ENCODE measurements at regions not wholly inside any gene's neighbourhood (a gene's known extent, or its start where the extent isn't known, plus 50 kb on each side); places are given as distances from the start of the nearest gene placed in this dataset.
A peak's percentile ranks its signal among the peaks of the same experiment; 100 is the strongest.
"Not testable (repeated sequence)": the region's sequence is repeated elsewhere in the genome, so short reads cannot be mapped to it uniquely, and the experiment has no call there.

DNA sequence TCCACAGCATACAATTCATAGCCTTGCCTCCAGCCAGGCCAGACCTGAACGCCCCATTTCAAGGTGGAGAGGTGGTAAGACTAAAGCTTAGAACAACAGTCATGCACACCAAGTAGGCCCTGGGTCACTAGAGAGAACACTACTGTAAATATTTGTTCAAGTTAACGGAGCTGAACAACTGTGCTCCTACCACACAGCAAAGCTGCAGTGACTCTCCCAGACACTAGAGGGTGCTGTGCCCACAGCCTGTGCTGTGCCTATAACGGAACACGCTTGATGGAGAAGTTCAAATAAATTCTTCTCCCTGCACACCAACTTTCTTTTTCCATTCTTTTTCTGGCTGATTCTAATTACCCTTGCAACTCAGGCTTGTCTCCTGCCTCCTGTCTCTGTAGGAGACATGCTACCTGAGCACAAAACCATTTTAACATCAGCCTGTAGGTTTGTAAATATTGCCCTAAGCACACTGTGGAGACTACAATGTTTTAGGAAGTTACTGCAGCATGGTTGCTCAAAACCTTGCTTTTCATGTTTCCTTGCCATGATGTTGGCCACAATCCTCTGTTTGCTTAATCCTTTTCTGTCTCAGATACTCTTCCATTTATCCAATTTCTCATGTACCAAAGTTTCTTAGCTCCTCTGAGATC is 103.1 kb upstream of the TERB2 start:
- peak; percentile 89 for ATAC-seq (ENCODE audit: low read depth)
- H3K4me1 Mint-ChIP-seq; H3K4me3 ChIP-seq (ENCODE audit: control extremely low read depth in 1 of 5, extremely low read depth in 1 of 5, insufficient read depth in 1 of 5, low read depth in 2 of 5, low read length in 4 of 5); H3K4me3 Mint-ChIP-seq; H3K9ac ChIP-seq (ENCODE audit: low read length); H3K27me3 ChIP-seq (replicated peaks in 1 of 4; ENCODE audit: control extremely low read depth in 1 of 4, control insufficient read depth in 3 of 4, insufficient read depth in 4 of 4, low read length in 3 of 4); H4K20me1 ChIP-seq (ENCODE audit: control insufficient read depth, insufficient read depth, low read length, poor library complexity, severe bottlenecking); H3K27ac ChIP-seq (ENCODE audit: low read length in 2 of 2); H3K27ac Mint-ChIP-seq; H3K27me3 Mint-ChIP-seq; H3K36me3 ChIP-seq (replicated peaks in 1 of 2; ENCODE audit: control extremely low read depth in 1 of 2, control insufficient read depth in 1 of 2, extremely low read depth in 1 of 2, insufficient read depth in 2 of 2, low read length in 1 of 2); H3K4me2 ChIP-seq (replicated peaks; ENCODE audit: low read depth, low read length, poor library complexity, severe bottlenecking); POLR2A ChIA-PET; H3K9me3 Mint-ChIP-seq (ENCODE audit: insufficient read depth); H3K9me3 ChIP-seq (ENCODE audit: control extremely low read depth in 1 of 3, control insufficient read depth in 2 of 3, insufficient read depth in 1 of 3, low read length in 2 of 3); H3K4me1 ChIP-seq (ENCODE audit: control insufficient read depth in 2 of 2, insufficient read depth in 2 of 2, low read length in 2 of 2); H3K79me2 ChIP-seq (ENCODE audit: control insufficient read depth, insufficient read depth, low read length): not testable (repeated sequence)
- TF ChIP-seq, protein P1, sequence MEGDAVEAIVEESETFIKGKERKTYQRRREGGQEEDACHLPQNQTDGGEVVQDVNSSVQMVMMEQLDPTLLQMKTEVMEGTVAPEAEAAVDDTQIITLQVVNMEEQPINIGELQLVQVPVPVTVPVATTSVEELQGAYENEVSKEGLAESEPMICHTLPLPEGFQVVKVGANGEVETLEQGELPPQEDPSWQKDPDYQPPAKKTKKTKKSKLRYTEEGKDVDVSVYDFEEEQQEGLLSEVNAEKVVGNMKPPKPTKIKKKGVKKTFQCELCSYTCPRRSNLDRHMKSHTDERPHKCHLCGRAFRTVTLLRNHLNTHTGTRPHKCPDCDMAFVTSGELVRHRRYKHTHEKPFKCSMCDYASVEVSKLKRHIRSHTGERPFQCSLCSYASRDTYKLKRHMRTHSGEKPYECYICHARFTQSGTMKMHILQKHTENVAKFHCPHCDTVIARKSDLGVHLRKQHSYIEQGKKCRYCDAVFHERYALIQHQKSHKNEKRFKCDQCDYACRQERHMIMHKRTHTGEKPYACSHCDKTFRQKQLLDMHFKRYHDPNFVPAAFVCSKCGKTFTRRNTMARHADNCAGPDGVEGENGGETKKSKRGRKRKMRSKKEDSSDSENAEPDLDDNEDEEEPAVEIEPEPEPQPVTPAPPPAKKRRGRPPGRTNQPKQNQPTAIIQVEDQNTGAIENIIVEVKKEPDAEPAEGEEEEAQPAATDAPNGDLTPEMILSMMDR (IDR thresholded peaks at IDR 0.05): peak; percentile 80
- peak overlapping the region; percentile 48 for H2AFZ ChIP-seq (ENCODE audit: insufficient read depth, low read depth, low read length, poor library complexity, severe bottlenecking)
- intact Hi-C loops (cut with micrococcal nuclease): loop anchor here (5.0 kb wide), 1 partner anchor 264 kb away; no protein-coding TSS in a partner anchor
- CTCF ChIA-PET: interaction anchor here (0.9 to 2.7 kb wide), 12 partner anchors 9 to 282 kb away, joined by 3 to 31 read pairs (median 4); partner anchors contain the start of genes DUOX2 and DUOXA2
- peak; percentile 74 for DNase-seq
- WGBS (ENCODE audit: insufficient coverage): 75% methylated on average over 2 of the region's 4 CpGs

DNA sequence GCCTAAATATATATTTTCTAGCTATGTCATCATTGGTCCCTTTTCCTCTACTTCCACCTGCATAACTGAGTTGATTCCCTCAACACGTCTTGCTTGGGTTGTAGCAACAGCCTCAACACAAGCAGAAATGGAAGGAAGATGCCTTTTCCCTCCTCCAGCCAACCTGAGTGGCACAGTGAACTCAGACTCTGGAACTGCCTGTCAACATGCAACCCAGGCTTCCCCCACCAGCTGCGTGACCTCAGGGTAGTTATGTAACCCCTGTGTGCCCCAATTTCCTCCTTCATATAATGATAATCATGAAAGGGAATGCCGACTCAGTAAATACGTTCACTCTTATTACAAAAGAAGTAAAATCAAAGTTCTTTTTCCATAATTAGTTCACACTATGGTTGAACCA is 101.8 kb upstream of the TERB2 start:
- H3K27ac Mint-ChIP-seq; H3K27ac ChIP-seq (ENCODE audit: low read length in 2 of 2); H3K79me2 ChIP-seq (ENCODE audit: control insufficient read depth, insufficient read depth, low read length); DNase-seq; H4K20me1 ChIP-seq (ENCODE audit: control insufficient read depth, insufficient read depth, low read length, poor library complexity, severe bottlenecking); POLR2A ChIA-PET; H3K9ac ChIP-seq (ENCODE audit: low read length); H2AFZ ChIP-seq (ENCODE audit: insufficient read depth, low read depth, low read length, poor library complexity, severe bottlenecking); H3K27me3 Mint-ChIP-seq; H3K27me3 ChIP-seq (replicated peaks in 1 of 4; ENCODE audit: control extremely low read depth in 1 of 4, control insufficient read depth in 3 of 4, insufficient read depth in 4 of 4, low read length in 3 of 4); H3K4me3 ChIP-seq (ENCODE audit: control extremely low read depth in 1 of 5, extremely low read depth in 1 of 5, insufficient read depth in 1 of 5, low read depth in 2 of 5, low read length in 4 of 5); H3K9me3 ChIP-seq (ENCODE audit: control extremely low read depth in 1 of 3, control insufficient read depth in 2 of 3, insufficient read depth in 1 of 3, low read length in 2 of 3); H3K36me3 ChIP-seq (replicated peaks in 1 of 2; ENCODE audit: control extremely low read depth in 1 of 2, control insufficient read depth in 1 of 2, extremely low read depth in 1 of 2, insufficient read depth in 2 of 2, low read length in 1 of 2); ATAC-seq (ENCODE audit: low read depth); H3K4me1 Mint-ChIP-seq; H3K4me1 ChIP-seq (ENCODE audit: control insufficient read depth in 2 of 2, insufficient read depth in 2 of 2, low read length in 2 of 2); H3K9me3 Mint-ChIP-seq (ENCODE audit: insufficient read depth); H3K4me3 Mint-ChIP-seq; H3K4me2 ChIP-seq (replicated peaks; ENCODE audit: low read depth, low read length, poor library complexity, severe bottlenecking): not testable (repeated sequence)
- CTCF ChIA-PET: interaction anchor here (1.4 kb wide), 1 partner anchor 277 kb away, joined by 5 read pairs; no protein-coding TSS in a partner anchor
- intact Hi-C loops (cut with micrococcal nuclease): loop anchor here (5.0 kb wide), 1 partner anchor 263 kb away; no protein-coding TSS in a partner anchor
- WGBS (ENCODE audit: insufficient coverage): no CpG with 5 or more reads among the region's 4 CpGs

DNA sequence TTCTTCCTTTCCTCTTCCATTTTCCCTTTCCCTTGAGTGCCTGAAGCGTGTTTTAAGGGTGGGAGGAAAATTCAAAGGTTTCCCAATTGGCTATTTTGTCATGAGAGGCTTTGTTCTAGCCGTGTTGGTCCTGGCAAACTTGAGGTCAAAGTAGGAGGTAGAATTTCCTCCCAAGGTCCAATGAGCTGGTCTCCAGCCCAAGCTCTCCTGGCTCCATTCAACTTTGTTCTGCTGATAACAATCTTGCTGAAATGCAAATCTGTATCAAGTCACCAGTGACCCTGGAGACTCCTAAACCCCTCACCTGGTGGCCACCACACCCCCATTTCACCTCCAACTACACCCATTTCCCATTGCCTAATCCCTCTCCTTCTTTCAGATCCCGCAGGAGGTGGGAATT is 100.2 kb upstream of the TERB2 start:
- H4K20me1 ChIP-seq (ENCODE audit: control insufficient read depth, insufficient read depth, low read length, poor library complexity, severe bottlenecking); ATAC-seq (ENCODE audit: low read depth); H3K36me3 ChIP-seq (replicated peaks in 1 of 2; ENCODE audit: control extremely low read depth in 1 of 2, control insufficient read depth in 1 of 2, extremely low read depth in 1 of 2, insufficient read depth in 2 of 2, low read length in 1 of 2); H3K9me3 ChIP-seq (ENCODE audit: control extremely low read depth in 1 of 3, control insufficient read depth in 2 of 3, insufficient read depth in 1 of 3, low read length in 2 of 3); H3K27ac ChIP-seq (ENCODE audit: low read length in 2 of 2); H3K27me3 ChIP-seq (replicated peaks in 1 of 4; ENCODE audit: control extremely low read depth in 1 of 4, control insufficient read depth in 3 of 4, insufficient read depth in 4 of 4, low read length in 3 of 4); H3K4me1 ChIP-seq (ENCODE audit: control insufficient read depth in 2 of 2, insufficient read depth in 2 of 2, low read length in 2 of 2); H3K27ac Mint-ChIP-seq; intact Hi-C loops (cut with micrococcal nuclease); H3K4me3 Mint-ChIP-seq; H3K9ac ChIP-seq (ENCODE audit: low read length); H3K4me1 Mint-ChIP-seq; H3K79me2 ChIP-seq (ENCODE audit: control insufficient read depth, insufficient read depth, low read length); CTCF ChIA-PET; H3K4me2 ChIP-seq (replicated peaks; ENCODE audit: low read depth, low read length, poor library complexity, severe bottlenecking); H3K4me3 ChIP-seq (ENCODE audit: control extremely low read depth in 1 of 5, extremely low read depth in 1 of 5, insufficient read depth in 1 of 5, low read depth in 2 of 5, low read length in 4 of 5); DNase-seq; H3K9me3 Mint-ChIP-seq (ENCODE audit: insufficient read depth); POLR2A ChIA-PET; H2AFZ ChIP-seq (ENCODE audit: insufficient read depth, low read depth, low read length, poor library complexity, severe bottlenecking); H3K27me3 Mint-ChIP-seq: not testable (repeated sequence)
- WGBS (ENCODE audit: insufficient coverage): no CpG with 5 or more reads among the region's 3 CpGs

All from B cell (primary cell).